Astrocyte (in vitro differentiated cells and primary cell): ENCODE measurements at regions not wholly inside any gene's neighbourhood (a gene's known extent, or its start where the extent isn't known, plus 50 kb on each side); places are given as distances from the start of the nearest gene placed in this dataset.

Experiments
- DNase-seq: peaks from one replicate; pipeline ENCODE4 v3.0.0-alpha.2; 2010; ENCODE audit warnings: low read depth
- FAIRE-seq: peaks from 2 replicates; lab custom pipeline; 2011; peaks lifted over from hg19 to GRCh38; lab: Jason Lieb, UNC
- H2AFZ ChIP-seq: 2 replicates; pipeline ENCODE4 v1.6.0; 2012; ENCODE audit warnings: low read depth, low read length, inconsistent platforms
- H3K27ac ChIP-seq: 2 replicates; pipeline ENCODE4 v1.5.1; 2011; ENCODE audit warnings: low read depth, low read length, inconsistent platforms
- H3K27me3 ChIP-seq: 2 replicates; pipeline ENCODE4 v1.6.0; 2011; ENCODE audit warnings: low read length, inconsistent platforms; ENCODE audit not compliant: insufficient read depth
- H3K36me3 ChIP-seq: 2 replicates; pipeline ENCODE4 v1.5.1; 2011; ENCODE audit warnings: low read length, inconsistent platforms; ENCODE audit not compliant: insufficient read depth
- H3K4me1 ChIP-seq: 2 replicates; pipeline ENCODE4 v1.5.1; 2011; ENCODE audit warnings: low read length, inconsistent platforms; ENCODE audit not compliant: insufficient read depth
- H3K4me2 ChIP-seq: 2 replicates; pipeline ENCODE4 v1.6.0; 2012; ENCODE audit warnings: low read length, inconsistent platforms
- H3K4me3 ChIP-seq: 2 replicates; pipeline ENCODE4 v1.5.1; 2011; ENCODE audit warnings: low read depth, mild to moderate bottlenecking, low read length, inconsistent platforms; ENCODE audit not compliant: insufficient read depth
- H3K79me2 ChIP-seq: 2 replicates; pipeline ENCODE4 v1.6.0; 2012; ENCODE audit warnings: mild to moderate bottlenecking, low read length, inconsistent platforms; ENCODE audit not compliant: insufficient read depth
- H3K9ac ChIP-seq: 2 replicates; pipeline ENCODE4 v1.6.0; 2012; ENCODE audit warnings: mild to moderate bottlenecking, low read length, inconsistent platforms
- H3K9me3 ChIP-seq: 2 replicates; pipeline ENCODE4 v1.5.1; 2012; ENCODE audit warnings: low read depth, mild to moderate bottlenecking, low read length, inconsistent platforms; ENCODE audit not compliant: insufficient read depth
- H4K20me1 ChIP-seq: 2 replicates; pipeline ENCODE4 v1.6.0; 2012; ENCODE audit warnings: low read length, inconsistent platforms; ENCODE audit not compliant: insufficient read depth
- H3K27ac Mint-ChIP-seq: one replicate; pipeline ENCODE4 v1.8.0; 2021; ENCODE audit warnings: mild to moderate bottlenecking, mixed read lengths; ENCODE audit not compliant: unreplicated experiment
- H3K27me3 Mint-ChIP-seq: one replicate; pipeline ENCODE4 v1.8.0; 2021; ENCODE audit warnings: low read depth, mixed read lengths; ENCODE audit not compliant: unreplicated experiment
- H3K36me3 Mint-ChIP-seq: one replicate; pipeline ENCODE4 v1.8.0; 2021; ENCODE audit warnings: low read depth, mixed read lengths; ENCODE audit not compliant: unreplicated experiment
- H3K4me1 Mint-ChIP-seq: one replicate; pipeline ENCODE4 v1.8.0; 2021; ENCODE audit warnings: low read depth, mixed read lengths; ENCODE audit not compliant: unreplicated experiment
- H3K4me3 Mint-ChIP-seq: one replicate; pipeline ENCODE4 v1.8.0; 2021; ENCODE audit warnings: mild to moderate bottlenecking, moderate library complexity, mixed read lengths; ENCODE audit not compliant: unreplicated experiment
- H3K9me3 Mint-ChIP-seq: one replicate; pipeline ENCODE4 v1.8.0; 2021; ENCODE audit warnings: mild to moderate bottlenecking, mixed read lengths; ENCODE audit not compliant: unreplicated experiment
- EZH2 ChIP-seq: IDR thresholded peaks from 2 replicates; pipeline ENCODE4 v1.6.1; 2012; ENCODE audit warnings: mild to moderate bottlenecking, low read length, inconsistent platforms; ENCODE audit not compliant: insufficient read depth
- TF ChIP-seq, protein P1 (sequence below): IDR thresholded peaks from 2 replicates; pipeline ENCODE4 v1.5.1; 2011; ENCODE audit warnings: low read depth, mild to moderate bottlenecking, inconsistent platforms, low read length, moderate library complexity; ENCODE audit not compliant: insufficient read depth

DNA sequence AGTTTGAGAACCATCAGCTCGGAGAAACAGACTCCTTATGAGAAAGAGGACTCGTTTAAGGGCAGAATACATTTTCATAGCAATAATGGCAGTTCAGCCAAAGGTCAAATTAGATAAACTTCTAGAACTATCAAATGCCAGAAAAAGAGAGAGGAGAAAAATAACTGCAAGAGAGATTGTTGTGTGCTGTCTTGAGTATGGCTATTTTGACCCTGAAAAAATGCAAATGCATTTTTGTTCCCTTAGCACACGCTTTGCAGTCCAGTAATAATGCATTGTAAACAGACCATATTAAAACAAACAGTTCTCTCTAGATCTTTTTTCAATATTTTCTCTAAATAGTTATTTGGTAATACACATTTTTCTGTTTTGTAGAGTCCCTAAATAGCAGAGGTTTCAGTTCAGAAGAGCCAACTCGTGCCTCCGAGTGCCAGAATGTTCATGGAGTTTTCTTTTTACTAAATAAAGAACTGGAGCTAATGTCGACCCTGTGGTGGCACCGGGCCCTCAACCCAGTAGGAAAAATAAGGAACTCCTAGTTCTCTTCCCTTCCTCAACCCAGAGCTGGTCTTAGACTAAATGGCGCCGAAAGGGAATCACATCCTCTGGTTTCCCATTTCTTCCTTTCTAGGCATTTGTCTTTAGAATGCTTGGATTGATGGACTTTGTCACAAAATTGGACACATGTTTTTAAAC lies 298.0 kb downstream of the MAP2K4 start:
- no peaks in the 10 kb centered on the region for H3K27me3 ChIP-seq
- H3K9ac ChIP-seq, result no peak overlapping the region
- no peaks in the 10 kb centered on the region for H3K27me3 Mint-ChIP-seq
- H3K4me2 ChIP-seq, result no peak overlapping the region
- H3K27ac Mint-ChIP-seq, result no peak overlapping the region
- H3K27ac ChIP-seq, result no peak overlapping the region
- no peak overlapping the region for H3K4me3 Mint-ChIP-seq
- DNase-seq (no peak), FAIRE-seq (no peak)
- peaks cover 4% of the 10 kb centered on the region for H3K9me3 Mint-ChIP-seq
- peaks cover 4% of the 10 kb centered on the region for H3K4me1 Mint-ChIP-seq
- no peaks in the 10 kb centered on the region for H3K4me1 ChIP-seq
- no peaks in the 10 kb centered on the region for H3K79me2 ChIP-seq
- no peak overlapping the region for H3K4me3 ChIP-seq
- H3K9me3 ChIP-seq, result no peaks in the 10 kb centered on the region
- no peaks in the 10 kb centered on the region for H3K36me3 Mint-ChIP-seq
- TF ChIP-seq EZH2, result no peak
- TF ChIP-seq, protein P1, sequence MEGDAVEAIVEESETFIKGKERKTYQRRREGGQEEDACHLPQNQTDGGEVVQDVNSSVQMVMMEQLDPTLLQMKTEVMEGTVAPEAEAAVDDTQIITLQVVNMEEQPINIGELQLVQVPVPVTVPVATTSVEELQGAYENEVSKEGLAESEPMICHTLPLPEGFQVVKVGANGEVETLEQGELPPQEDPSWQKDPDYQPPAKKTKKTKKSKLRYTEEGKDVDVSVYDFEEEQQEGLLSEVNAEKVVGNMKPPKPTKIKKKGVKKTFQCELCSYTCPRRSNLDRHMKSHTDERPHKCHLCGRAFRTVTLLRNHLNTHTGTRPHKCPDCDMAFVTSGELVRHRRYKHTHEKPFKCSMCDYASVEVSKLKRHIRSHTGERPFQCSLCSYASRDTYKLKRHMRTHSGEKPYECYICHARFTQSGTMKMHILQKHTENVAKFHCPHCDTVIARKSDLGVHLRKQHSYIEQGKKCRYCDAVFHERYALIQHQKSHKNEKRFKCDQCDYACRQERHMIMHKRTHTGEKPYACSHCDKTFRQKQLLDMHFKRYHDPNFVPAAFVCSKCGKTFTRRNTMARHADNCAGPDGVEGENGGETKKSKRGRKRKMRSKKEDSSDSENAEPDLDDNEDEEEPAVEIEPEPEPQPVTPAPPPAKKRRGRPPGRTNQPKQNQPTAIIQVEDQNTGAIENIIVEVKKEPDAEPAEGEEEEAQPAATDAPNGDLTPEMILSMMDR, result no peak
- no peaks in the 10 kb centered on the region for H3K36me3 ChIP-seq
- no peaks in the 10 kb centered on the region for H4K20me1 ChIP-seq
- H2AFZ ChIP-seq, result no peak overlapping the region

- no peaks in the 10 kb centered on the region for H3K9me3 ChIP-seq
- no peak for DNase-seq
- Mint-ChIP-seq H3K27ac (no peak overlapping the region), H3K27me3 (no peaks in the 10 kb centered on the region), H3K9me3 (no peaks in the 10 kb centered on the region), H3K36me3 (no peaks in the 10 kb centered on the region), H3K4me1 (peaks cover 4% of the 10 kb centered on the region), H3K4me3 (no peak overlapping the region)
- H3K9ac ChIP-seq, result no peak overlapping the region
- no peaks in the 10 kb centered on the region for H3K36me3 ChIP-seq
- no peaks in the 10 kb centered on the region for H4K20me1 ChIP-seq
- no peak overlapping the region for H2AFZ ChIP-seq
- no peaks in the 10 kb centered on the region for H3K4me1 ChIP-seq
- TF ChIP-seq, protein P1, result no peak
- TF ChIP-seq EZH2, result no peak
- no peak overlapping the region for H3K27ac ChIP-seq
- H3K4me2 ChIP-seq, result no peak overlapping the region
- H3K4me3 ChIP-seq, result no peak overlapping the region
- H3K27me3 ChIP-seq, result no peaks in the 10 kb centered on the region
- no peaks in the 10 kb centered on the region for H3K79me2 ChIP-seq
- no peak for FAIRE-seq
These were observed 299.6 kb downstream of the MAP2K4 start for GRCh38 chr17:12320286-12320685.

- no peak for TF ChIP-seq EZH2
- TF ChIP-seq, protein P1, result no peak
- Histone ChIP-seq H3K27ac (no peak overlapping the region), H3K9me3 (no peaks in the 10 kb centered on the region), H3K4me2 (no peak overlapping the region), H4K20me1 (no peaks in the 10 kb centered on the region), H3K79me2 (no peaks in the 10 kb centered on the region), H3K27me3 (no peaks in the 10 kb centered on the region), H3K9ac (no peak overlapping the region), H3K36me3 (no peaks in the 10 kb centered on the region), H3K4me3 (no peak overlapping the region), H2AFZ (no peak overlapping the region), H3K4me1 (no peaks in the 10 kb centered on the region)
- DNase-seq, result no peak
- no peak overlapping the region for H3K4me3 Mint-ChIP-seq
- H3K27ac Mint-ChIP-seq, result no peak overlapping the region
- H3K4me1 Mint-ChIP-seq, result no peaks in the 10 kb centered on the region
- H3K9me3 Mint-ChIP-seq, result peaks cover 9% of the 10 kb centered on the region
- no peak for FAIRE-seq
- H3K36me3 Mint-ChIP-seq, result no peaks in the 10 kb centered on the region
- H3K27me3 Mint-ChIP-seq, result no peaks in the 10 kb centered on the region
These were observed 307.5 kb downstream of the MAP2K4 start for GRCh38 chr17:12328204-12328603.
